WTC11 (cell line): ENCODE measurements at regions not wholly inside any gene's neighbourhood (a gene's known extent, or its start where the extent isn't known, plus 50 kb on each side); places are given as distances from the start of the nearest gene placed in this dataset.

ENCODE experiments used
- EMX1 ChIP-seq: fragments of 250-450 bp; sonication (Bioruptor Pico); IDR thresholded peaks from 2 replicates; pipeline ENCODE4 v1.8.0; 2021; ENCODE audit warnings: mild to moderate bottlenecking
- ZNF138 ChIP-seq: sonication (generic); formaldehyde crosslinking; conservative IDR thresholded peaks from 2 replicates; pipeline ENCODE4 v1.8.1; 2022; ENCODE audit warnings: mild to moderate bottlenecking, moderate library complexity, missing genetic modification reagents
- ZNF263 ChIP-seq: sonication (generic); formaldehyde crosslinking; IDR thresholded peaks from 2 replicates; pipeline ENCODE4 v1.8.1; 2022; ENCODE audit warnings: low read depth, mild to moderate bottlenecking, moderate library complexity, missing genetic modification reagents
- ZNF317 ChIP-seq: sonication (generic); formaldehyde crosslinking; IDR thresholded peaks from 2 replicates; pipeline ENCODE4 v1.8.1; 2023; ENCODE audit warnings: low read depth, mild to moderate bottlenecking, moderate library complexity, missing genetic modification reagents, borderline replicate concordance
- TF ChIP-seq, protein P1 (sequence below): fragments of 200-600 bp; IDR thresholded peaks from 2 replicates; pipeline ENCODE4 v1.8.0; 2022; ENCODE audit warnings: antibody characterized with exemption

- TF ChIP-seq ZNF263 (CRISPR knock-in tag) (no peak), ZNF138 (CRISPR knock-in tag) (no peak), ZNF317 (CRISPR knock-in tag) (no peak), EMX1 (CRISPR knock-in tag) (no peak)
- TF ChIP-seq, protein P1, sequence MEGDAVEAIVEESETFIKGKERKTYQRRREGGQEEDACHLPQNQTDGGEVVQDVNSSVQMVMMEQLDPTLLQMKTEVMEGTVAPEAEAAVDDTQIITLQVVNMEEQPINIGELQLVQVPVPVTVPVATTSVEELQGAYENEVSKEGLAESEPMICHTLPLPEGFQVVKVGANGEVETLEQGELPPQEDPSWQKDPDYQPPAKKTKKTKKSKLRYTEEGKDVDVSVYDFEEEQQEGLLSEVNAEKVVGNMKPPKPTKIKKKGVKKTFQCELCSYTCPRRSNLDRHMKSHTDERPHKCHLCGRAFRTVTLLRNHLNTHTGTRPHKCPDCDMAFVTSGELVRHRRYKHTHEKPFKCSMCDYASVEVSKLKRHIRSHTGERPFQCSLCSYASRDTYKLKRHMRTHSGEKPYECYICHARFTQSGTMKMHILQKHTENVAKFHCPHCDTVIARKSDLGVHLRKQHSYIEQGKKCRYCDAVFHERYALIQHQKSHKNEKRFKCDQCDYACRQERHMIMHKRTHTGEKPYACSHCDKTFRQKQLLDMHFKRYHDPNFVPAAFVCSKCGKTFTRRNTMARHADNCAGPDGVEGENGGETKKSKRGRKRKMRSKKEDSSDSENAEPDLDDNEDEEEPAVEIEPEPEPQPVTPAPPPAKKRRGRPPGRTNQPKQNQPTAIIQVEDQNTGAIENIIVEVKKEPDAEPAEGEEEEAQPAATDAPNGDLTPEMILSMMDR: no peak
These were observed 217.3 kb upstream of the PREP start for GRCh38 chr6:105619971-105620741.
